IMR-90 (cell line): ENCODE measurements at regions not wholly inside any gene's neighbourhood (a gene's known extent, or its start where the extent isn't known, plus 50 kb on each side); places are given as distances from the start of the nearest gene placed in this dataset.

Experiments
- POLR2A ChIP-seq: IDR thresholded peaks from 2 replicates; pipeline ENCODE4 v1.6.1; 2012; ENCODE audit warnings: mild to moderate bottlenecking, low read depth, low read length
- RFX5 ChIP-seq: IDR thresholded peaks from 2 replicates; pipeline ENCODE4 v1.8.0; 2012; ENCODE audit warnings: low read depth, mild to moderate bottlenecking, low read length, moderate library complexity
- TF ChIP-seq, protein P1 (sequence below): conservative IDR thresholded peaks from 2 replicates; pipeline ENCODE4 v1.5.1; 2012; ENCODE audit warnings: mild to moderate bottlenecking, low read depth, low read length, improper control_type of control experiment
- TF ChIP-seq, protein P2 (sequence below): fragments of 150-350 bp; IDR thresholded peaks from 2 replicates; pipeline ENCODE4 v1.6.1; 2017; ENCODE audit warnings: mild to moderate bottlenecking, antibody characterized with exemption, low read length, low read depth

DNA sequence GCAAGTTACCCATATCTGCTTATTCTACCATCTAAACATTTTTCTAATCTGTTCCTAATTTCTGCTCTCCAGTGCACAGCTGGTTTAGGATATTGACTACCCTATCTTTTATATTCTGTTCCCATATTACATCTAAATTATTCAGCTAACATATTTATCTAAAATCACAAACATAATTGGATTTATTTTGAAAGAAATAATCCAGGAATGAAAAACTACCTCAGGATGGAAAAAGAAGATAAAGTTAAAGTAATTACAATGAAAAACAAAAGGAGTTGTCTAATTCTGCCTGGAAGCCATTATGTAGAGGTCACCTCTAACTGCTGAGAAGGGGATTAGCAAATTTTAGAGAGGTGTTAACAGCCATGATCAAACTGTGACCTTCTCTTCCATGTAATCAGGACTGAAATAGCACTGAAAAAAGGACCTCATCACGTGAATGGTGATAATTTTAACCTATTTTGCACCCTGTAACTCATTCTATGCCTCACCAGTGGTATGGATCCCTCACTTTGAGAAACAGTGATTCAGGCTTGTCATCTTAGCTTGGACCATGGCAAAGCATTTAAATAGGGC, 653.3 kb downstream of the CDH11 start:
- TF ChIP-seq, protein P1, sequence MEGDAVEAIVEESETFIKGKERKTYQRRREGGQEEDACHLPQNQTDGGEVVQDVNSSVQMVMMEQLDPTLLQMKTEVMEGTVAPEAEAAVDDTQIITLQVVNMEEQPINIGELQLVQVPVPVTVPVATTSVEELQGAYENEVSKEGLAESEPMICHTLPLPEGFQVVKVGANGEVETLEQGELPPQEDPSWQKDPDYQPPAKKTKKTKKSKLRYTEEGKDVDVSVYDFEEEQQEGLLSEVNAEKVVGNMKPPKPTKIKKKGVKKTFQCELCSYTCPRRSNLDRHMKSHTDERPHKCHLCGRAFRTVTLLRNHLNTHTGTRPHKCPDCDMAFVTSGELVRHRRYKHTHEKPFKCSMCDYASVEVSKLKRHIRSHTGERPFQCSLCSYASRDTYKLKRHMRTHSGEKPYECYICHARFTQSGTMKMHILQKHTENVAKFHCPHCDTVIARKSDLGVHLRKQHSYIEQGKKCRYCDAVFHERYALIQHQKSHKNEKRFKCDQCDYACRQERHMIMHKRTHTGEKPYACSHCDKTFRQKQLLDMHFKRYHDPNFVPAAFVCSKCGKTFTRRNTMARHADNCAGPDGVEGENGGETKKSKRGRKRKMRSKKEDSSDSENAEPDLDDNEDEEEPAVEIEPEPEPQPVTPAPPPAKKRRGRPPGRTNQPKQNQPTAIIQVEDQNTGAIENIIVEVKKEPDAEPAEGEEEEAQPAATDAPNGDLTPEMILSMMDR: no peak
- TF ChIP-seq POLR2A (no peak), RFX5 (no peak)
- TF ChIP-seq, protein P2, sequence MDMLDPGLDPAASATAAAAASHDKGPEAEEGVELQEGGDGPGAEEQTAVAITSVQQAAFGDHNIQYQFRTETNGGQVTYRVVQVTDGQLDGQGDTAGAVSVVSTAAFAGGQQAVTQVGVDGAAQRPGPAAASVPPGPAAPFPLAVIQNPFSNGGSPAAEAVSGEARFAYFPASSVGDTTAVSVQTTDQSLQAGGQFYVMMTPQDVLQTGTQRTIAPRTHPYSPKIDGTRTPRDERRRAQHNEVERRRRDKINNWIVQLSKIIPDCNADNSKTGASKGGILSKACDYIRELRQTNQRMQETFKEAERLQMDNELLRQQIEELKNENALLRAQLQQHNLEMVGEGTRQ: no peak
